ENCODE measurements at regions not wholly inside any gene's neighbourhood (a gene's known extent, or its start where the extent isn't known, plus 50 kb on each side); places are given as distances from the start of the nearest gene placed in this dataset.

DNA sequence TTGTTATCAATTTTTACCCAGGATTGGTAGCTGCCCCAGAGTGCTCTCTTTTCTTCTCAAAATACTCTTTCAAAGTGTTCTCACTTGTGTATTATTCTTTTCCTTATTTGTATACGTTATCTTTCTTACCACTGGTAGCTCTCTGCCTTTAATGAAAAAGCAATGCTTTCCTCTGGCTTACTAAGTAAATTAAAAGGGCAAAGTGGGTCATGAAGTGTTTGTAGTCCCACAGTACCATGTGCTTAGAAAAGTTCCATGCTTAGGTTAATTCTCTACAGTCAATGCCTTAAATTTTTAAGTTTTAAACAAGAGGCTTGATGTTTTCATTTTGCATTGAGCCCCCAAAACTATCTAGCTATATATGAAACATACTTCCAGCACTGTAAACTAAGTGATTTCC, 300.2 kb downstream of the ASXL3 start:
- TF ChIP-seq ZNF513 (tag by site-specific recombination; IDR thresholded peaks at IDR 0.05) = no peak
- TF ChIP-seq CTCF (tag by site-specific recombination; IDR thresholded peaks at IDR 0.05) = no peak
- no peak for TF ChIP-seq ZNF416 (tag by site-specific recombination; IDR thresholded peaks at IDR 0.05)
- no peak for TF ChIP-seq ZFP41 (tag by site-specific recombination; IDR thresholded peaks at IDR 0.05; ENCODE audit: borderline replicate concordance)
- no peak for TF ChIP-seq ZNF549 (tag by site-specific recombination; IDR thresholded peaks at IDR 0.05)
- TF ChIP-seq ZNF146 (tag by site-specific recombination; IDR thresholded peaks at IDR 0.05) = no peak
- no peak for TF ChIP-seq ZNF791 (tag by site-specific recombination; IDR thresholded peaks at IDR 0.05)
- TF ChIP-seq REST (tag by site-specific recombination; IDR thresholded peaks at IDR 0.05) = no peak
- TF ChIP-seq ZNF621 (tag by site-specific recombination; IDR thresholded peaks at IDR 0.05) = no peak

Data from HEK293 (cell line).